H1 (cell line): ENCODE measurements at regions not wholly inside any gene's neighbourhood (a gene's known extent, or its start where the extent isn't known, plus 50 kb on each side); places are given as distances from the start of the nearest gene placed in this dataset.

ENCODE experiments used
- CTCF ChIA-PET: fragments of 300-600 bp; sonication (Branson Sonifier 250); formaldehyde crosslinking; loops from one replicate; lab custom pipeline; 2021; ENCODE audit not compliant: partially characterized antibody; lab: Charles Lee
- POLR2A ChIA-PET: fragments of 300-600 bp; sonication (Branson Sonifier 250); formaldehyde crosslinking; loops from one replicate; lab custom pipeline; 2021; ENCODE audit warnings: inconsistent platforms; ENCODE audit not compliant: partially characterized antibody; lab: Charles Lee
- DNase-seq, 2 experiments: peaks; one replicate each; pipeline versions ENCODE4 v3.0.0 to v3.0.0-alpha.2; 2010 to 2022; ENCODE audit warnings: low spot score in 2 of 2, low read depth in 1 of 2, mixed read lengths in 1 of 2
- FAIRE-seq: peaks from 2 replicates; lab custom pipeline; 2011; peaks lifted over from hg19 to GRCh38; lab: Jason Lieb, UNC
- H2AFZ ChIP-seq: 2 replicates; pipeline ENCODE4 v1.8.1; 2012; ENCODE audit warnings: low read length, inconsistent platforms
- H2AK5ac ChIP-seq: 2 replicates; pipeline ENCODE4 v1.6.1; 2013; ENCODE audit warnings: low read depth, low read length
- H2BK120ac ChIP-seq: replicated peaks from 2 replicates; pipeline ENCODE3; 2013; ENCODE audit warnings: low read depth, low read length, inconsistent platforms
- H2BK12ac ChIP-seq: 2 replicates; pipeline ENCODE4 v1.6.1; 2013; ENCODE audit warnings: low read depth, low read length
- H2BK15ac ChIP-seq: 2 replicates; pipeline ENCODE4 v1.6.1; 2013; ENCODE audit warnings: low read length
- H2BK20ac ChIP-seq: 2 replicates; pipeline ENCODE4 v1.6.1; 2013; ENCODE audit warnings: low read length
- H2BK5ac ChIP-seq: 2 replicates; pipeline ENCODE4 v1.6.1; 2013; ENCODE audit warnings: low read depth, low read length
- H3K14ac ChIP-seq: 2 replicates; pipeline ENCODE4 v1.6.1; 2013; ENCODE audit warnings: inconsistent platforms; ENCODE audit not compliant: insufficient read length
- H3K18ac ChIP-seq: 2 replicates; pipeline ENCODE4 v1.6.1; 2013; ENCODE audit warnings: low read length; ENCODE audit errors: extremely low read depth
- H3K23ac ChIP-seq: 2 replicates; pipeline ENCODE4 v1.6.1; 2013; ENCODE audit warnings: inconsistent platforms; ENCODE audit not compliant: insufficient read length
- H3K23me2 ChIP-seq: 2 replicates; pipeline ENCODE4 v1.6.1; 2013; ENCODE audit warnings: low read depth, low read length
- H3K27ac ChIP-seq: 2 replicates; pipeline ENCODE4 v1.6.1; 2011; ENCODE audit warnings: low read depth, low read length, inconsistent platforms
- H3K27me3 ChIP-seq, 4 experiments: replicated peaks in 1 of 4; 1 replicate in 1 of 4; 2 replicates in 3 of 4; pipeline versions ENCODE4 v1.6.1 to v1.8.1; 2011 to 2013; ENCODE audit warnings: low read length in 3 of 4, mild to moderate bottlenecking in 3 of 4, inconsistent platforms in 2 of 4, mixed read lengths in 2 of 4, moderate library complexity in 1 of 4; ENCODE audit not compliant: control insufficient read depth in 3 of 4, insufficient read depth in 3 of 4; ENCODE audit errors: extremely low read depth in 1 of 4
- H3K36me3 ChIP-seq, 4 experiments: 2 replicates each; pipeline versions ENCODE4 v1.6.1 to v1.8.1; 2011 to 2013; ENCODE audit warnings: mild to moderate bottlenecking in 4 of 4, low read length in 3 of 4, moderate library complexity in 2 of 4, control low read depth in 1 of 4, inconsistent platforms in 1 of 4; ENCODE audit not compliant: insufficient read depth in 4 of 4, control insufficient read depth in 2 of 4
- H3K4ac ChIP-seq: replicated peaks from 2 replicates; pipeline ENCODE3; 2013; ENCODE audit warnings: low read length, low read depth, mixed read lengths, inconsistent platforms; ENCODE audit not compliant: insufficient read length
- H3K4me1 ChIP-seq, 4 experiments: replicated peaks in 1 of 4; 1 replicate in 1 of 4; 2 replicates in 3 of 4; pipeline versions ENCODE4 v1.6.1 to v1.8.1; 2011 to 2013; ENCODE audit warnings: low read length in 3 of 4, inconsistent platforms in 2 of 4, mixed read lengths in 1 of 4; ENCODE audit not compliant: insufficient read depth in 4 of 4, control insufficient read depth in 3 of 4
- H3K4me2 ChIP-seq, 2 experiments: 2 replicates each; pipeline versions ENCODE4 v1.6.1 to v1.8.1; 2011 to 2013; ENCODE audit warnings: low read depth in 2 of 2, low read length in 2 of 2, control low read depth in 1 of 2, inconsistent platforms in 1 of 2, mild to moderate bottlenecking in 1 of 2; ENCODE audit not compliant: insufficient read depth in 1 of 2
- H3K4me3 ChIP-seq, 4 experiments: fragments of 200-600, 300-600 bp in 1 of 4; sonication (generic), shearing (Covaris generic), sonication (Bioruptor Twin) in 1 of 4; 2 replicates each; pipeline versions ENCODE4 v1.5.1 to v1.8.1; 2011 to 2016; ENCODE audit warnings: low read length in 4 of 4, low read depth in 3 of 4, control low read depth in 2 of 4, inconsistent platforms in 2 of 4, mild to moderate bottlenecking in 2 of 4, mixed read lengths in 1 of 4, moderate library complexity in 1 of 4; ENCODE audit not compliant: insufficient read depth in 2 of 4; ENCODE audit errors: extremely low read depth in 1 of 4
- H3K56ac ChIP-seq: replicated peaks from 2 replicates; pipeline ENCODE3; 2013; ENCODE audit warnings: low read depth, mild to moderate bottlenecking, mixed read lengths, low read length, inconsistent platforms; ENCODE audit not compliant: insufficient read length
- H3K79me1 ChIP-seq: 2 replicates; pipeline ENCODE4 v1.6.1; 2013; ENCODE audit warnings: low read depth, low read length, control low read depth
- H3K79me2 ChIP-seq, 2 experiments: 2 replicates each; pipeline versions ENCODE4 v1.6.1 to v1.8.1; 2012 to 2013; ENCODE audit warnings: low read length in 2 of 2, mild to moderate bottlenecking in 2 of 2, inconsistent platforms in 1 of 2; ENCODE audit not compliant: insufficient read depth in 2 of 2, control insufficient read depth in 1 of 2
- H3K9ac ChIP-seq, 4 experiments: replicated peaks in 1 of 4; 1 replicate in 1 of 4; 2 replicates in 3 of 4; pipeline versions ENCODE4 v1.6.1 to v1.8.1; 2011 to 2013; ENCODE audit warnings: low read depth in 3 of 4, low read length in 3 of 4, control low read depth in 2 of 4, mild to moderate bottlenecking in 2 of 4, moderate library complexity in 2 of 4, inconsistent platforms in 1 of 4; ENCODE audit errors: extremely low read depth in 1 of 4
- H3K9me3 ChIP-seq, 2 experiments: 2 replicates each; pipeline versions ENCODE4 v1.6.1 to v1.8.1; 2012 to 2013; ENCODE audit warnings: mild to moderate bottlenecking in 2 of 2, moderate library complexity in 2 of 2, control low read depth in 1 of 2, inconsistent platforms in 1 of 2, low read depth in 1 of 2, low read length in 1 of 2, mixed read lengths in 1 of 2; ENCODE audit not compliant: insufficient read depth in 2 of 2
- H4K20me1 ChIP-seq, 2 experiments: replicated peaks in 1 of 2; 2 replicates each; pipeline versions ENCODE3 to v1.8.1; 2011 to 2013; ENCODE audit warnings: inconsistent platforms in 2 of 2, low read length in 2 of 2, mild to moderate bottlenecking in 1 of 2; ENCODE audit not compliant: insufficient read depth in 2 of 2, control insufficient read depth in 1 of 2
- H4K5ac ChIP-seq: 2 replicates; pipeline ENCODE4 v1.6.1; 2013; ENCODE audit warnings: low read length, low read depth, mixed read lengths, inconsistent platforms; ENCODE audit not compliant: insufficient read length
- H4K8ac ChIP-seq: 2 replicates; pipeline ENCODE4 v1.8.0; 2013; ENCODE audit warnings: mild to moderate bottlenecking, moderate library complexity, low read length, inconsistent platforms; ENCODE audit not compliant: insufficient read depth; ENCODE audit errors: extremely low read depth
- H4K91ac ChIP-seq: replicated peaks from 2 replicates; pipeline ENCODE3; 2013; ENCODE audit warnings: low read length, mixed read lengths, inconsistent platforms; ENCODE audit not compliant: insufficient read length
- CHD2 ChIP-seq: IDR thresholded peaks from 2 replicates; pipeline ENCODE4 v1.6.1; 2012; ENCODE audit warnings: low read length, improper control_type of control experiment
- EGR1 ChIP-seq: IDR thresholded peaks from 2 replicates; pipeline ENCODE4 v1.6.1; 2011; ENCODE audit warnings: low read depth, low read length, borderline replicate concordance
- EP300 ChIP-seq, 2 experiments: IDR thresholded peaks; 1 replicate in 1 of 2; 2 replicates in 1 of 2; pipeline ENCODE4 v1.6.1; 2011 to 2012; ENCODE audit warnings: low read depth in 2 of 2, low read length in 2 of 2, mild to moderate bottlenecking in 2 of 2, borderline replicate concordance in 1 of 2, inconsistent platforms in 1 of 2, moderate library complexity in 1 of 2
- GTF2F1 ChIP-seq: IDR thresholded peaks from 2 replicates; pipeline ENCODE4 v1.6.1; 2012; ENCODE audit warnings: low read depth, low read length, improper control_type of control experiment, borderline replicate concordance
- HDAC6 ChIP-seq: IDR thresholded peaks from one replicate; pipeline ENCODE4 v1.7.1; 2012; ENCODE audit warnings: low read depth, mild to moderate bottlenecking, inconsistent platforms, low read length, moderate library complexity
- JUND ChIP-seq: IDR thresholded peaks from 2 replicates; pipeline ENCODE4 v1.6.1; 2011; ENCODE audit warnings: mild to moderate bottlenecking, improper control_type of control experiment, low read length
- KDM4A ChIP-seq: IDR thresholded peaks from one replicate; pipeline ENCODE4 v1.7.1; 2012; ENCODE audit warnings: low read depth, mild to moderate bottlenecking, moderate library complexity, low read length, inconsistent platforms; ENCODE audit not compliant: severe bottlenecking
- POLR2A ChIP-seq, 2 experiments: IDR thresholded peaks; 1 replicate in 1 of 2; 2 replicates in 1 of 2; pipeline ENCODE4 v1.6.1; 2011; ENCODE audit warnings: low read depth in 2 of 2, low read length in 2 of 2, mild to moderate bottlenecking in 2 of 2; ENCODE audit errors: control extremely low read depth in 1 of 2
- RAD21 ChIP-seq, 2 experiments: IDR thresholded peaks in 1 of 2; conservative IDR thresholded peaks in 1 of 2; 2 replicates each; pipeline ENCODE4 v1.6.1; 2011; ENCODE audit warnings: low read depth in 2 of 2, low read length in 2 of 2, improper control_type of control experiment in 1 of 2, inconsistent platforms in 1 of 2, mild to moderate bottlenecking in 1 of 2, moderate library complexity in 1 of 2
- RXRA ChIP-seq: IDR thresholded peaks from 2 replicates; pipeline ENCODE4 v1.6.1; 2011; ENCODE audit warnings: low read depth, mild to moderate bottlenecking, low read length, moderate library complexity; ENCODE audit not compliant: insufficient read depth
- SIN3A ChIP-seq, 2 experiments: IDR thresholded peaks in 1 of 2; conservative IDR thresholded peaks in 1 of 2; 2 replicates each; pipeline ENCODE4 v1.6.1; 2011 to 2012; ENCODE audit warnings: low read length in 2 of 2, improper control_type of control experiment in 1 of 2, low read depth in 1 of 2, mild to moderate bottlenecking in 1 of 2
- YY1 ChIP-seq: IDR thresholded peaks from 2 replicates; pipeline ENCODE4 v1.6.1; 2011; ENCODE audit warnings: low read depth, mild to moderate bottlenecking, low read length
- WGBS, 2 experiments: shearing (Covaris generic) in 1 of 2; methylation state at CpG; one replicate each; pipeline versions ENCODE4 v1.1.6 to v1.1.7; 2013 to 2015; ENCODE audit warnings: low lambda C conversion rate in 2 of 2, mixed read lengths in 2 of 2, inconsistent platforms in 1 of 2, low coverage in 1 of 2, missing lambda C conversion rate in 1 of 2; ENCODE audit not compliant: insufficient replicate concordance in 2 of 2, insufficient coverage in 1 of 2, insufficient read length in 1 of 2; ENCODE audit errors: extremely low coverage in 1 of 2, missing lambda C conversion rate in 1 of 2; 5-methylcytosine and 5-hydroxymethylcytosine counted together

DNA sequence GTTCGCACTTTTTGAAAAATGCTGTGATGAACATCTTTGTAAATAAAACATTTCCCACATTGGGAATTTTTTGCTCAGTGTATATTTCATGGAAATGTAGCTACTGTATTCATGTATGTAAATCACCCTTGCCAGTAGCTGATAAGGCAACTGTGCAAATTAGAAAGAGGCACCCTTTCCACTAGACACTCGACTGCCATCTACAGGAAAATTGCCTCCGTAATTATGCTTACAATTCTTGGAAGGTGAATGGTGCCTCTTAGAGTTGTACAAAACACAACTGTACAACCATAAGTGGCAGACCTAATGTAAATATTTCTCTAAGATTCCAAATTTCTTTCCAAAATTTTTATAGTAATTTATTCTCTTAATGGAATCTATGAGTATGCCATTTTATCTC, 491.7 kb downstream of the CCSER2 start:
- no peak overlapping the region for H3K4ac ChIP-seq
- no peak overlapping the region for H2BK5ac ChIP-seq
- no peak overlapping the region for H3K4me3 ChIP-seq
- H3K79me1 ChIP-seq: no peaks in the 10 kb centered on the region
- FAIRE-seq (no peak), DNase-seq (no peak)
- no peak overlapping the region for H2BK20ac ChIP-seq
- H2BK12ac ChIP-seq: no peak overlapping the region
- no peaks in the 10 kb centered on the region for H3K9me3 ChIP-seq
- H3K4me2 ChIP-seq: no peak overlapping the region
- 95% methylated on average over 3 of the region's 3 CpGs; no CpG with 5 or more reads in 1 of the 2 experiments for WGBS, 2 experiments
- no peak overlapping the region for H4K91ac ChIP-seq
- no peak overlapping the region for H4K5ac ChIP-seq
- no peak overlapping the region for H3K27ac ChIP-seq
- H4K8ac ChIP-seq: no peak overlapping the region
- no peak overlapping the region for H2AK5ac ChIP-seq
- H3K23me2 ChIP-seq: no peaks in the 10 kb centered on the region
- no peak overlapping the region for H3K18ac ChIP-seq
- H3K79me2 ChIP-seq: no peaks in the 10 kb centered on the region
- H3K4me1 ChIP-seq: no peaks in the 10 kb centered on the region
- H2BK15ac ChIP-seq: no peak overlapping the region
- H3K14ac ChIP-seq: no peak overlapping the region
- no peak overlapping the region for H2AFZ ChIP-seq
- POLR2A ChIA-PET: no interaction called here
- no peak overlapping the region for H3K23ac ChIP-seq
- CTCF ChIA-PET: interaction anchor here (0.9 to 1.2 kb wide), 3 partner anchors 17 to 207 kb away, joined by 3 to 5 read pairs (median 3); no protein-coding TSS in a partner anchor
- H3K27me3 ChIP-seq: no peaks in the 10 kb centered on the region
- no peak overlapping the region for H3K56ac ChIP-seq
- H3K9ac ChIP-seq: no peak overlapping the region
- H3K36me3 ChIP-seq: no peaks in the 10 kb centered on the region
- H2BK120ac ChIP-seq: no peak overlapping the region
- peaks cover 0 to 1% of the 10 kb centered on the region in 2 experiments for H4K20me1 ChIP-seq
- TF ChIP-seq YY1: no peak
- no peak for TF ChIP-seq POLR2A (IDR thresholded peaks at IDR 0.05; ENCODE audit: control extremely low read depth in 1 of 2, low read depth in 2 of 2, low read length in 2 of 2)
- no peak for TF ChIP-seq EGR1
- TF ChIP-seq RXRA: no peak
- TF ChIP-seq JUND: no peak
- TF ChIP-seq GTF2F1: no peak
- no peak for TF ChIP-seq HDAC6
- TF ChIP-seq CHD2: no peak
- TF ChIP-seq KDM4A: no peak
- TF ChIP-seq SIN3A (conservative IDR thresholded peaks at IDR 0.05 in 1 of 2, IDR thresholded peaks at IDR 0.05 in 1 of 2; ENCODE audit: low read depth in 1 of 2, low read length in 2 of 2): no peak
- no peak for TF ChIP-seq EP300 (IDR thresholded peaks at IDR 0.05; ENCODE audit: borderline replicate concordance in 1 of 2, low read depth in 2 of 2, low read length in 2 of 2)
- no peak for TF ChIP-seq RAD21 (IDR thresholded peaks at IDR 0.05 in 1 of 2, conservative IDR thresholded peaks at IDR 0.05 in 1 of 2; ENCODE audit: low read depth in 2 of 2, low read length in 2 of 2)
